MM.1S (cell line): ENCODE measurements at regions not wholly inside any gene's neighbourhood (a gene's known extent, or its start where the extent isn't known, plus 50 kb on each side); places are given as distances from the start of the nearest gene placed in this dataset.

ENCODE experiments used
- DNase-seq: peaks from one replicate; pipeline ENCODE4 v3.0.0-alpha.2; 2015
- H2AFZ ChIP-seq: fragments of 300-600 bp; sonication (generic); 2 replicates; pipeline ENCODE4 v1.6.0; 2016; ENCODE audit warnings: antibody characterized with exemption, low read length
- H3F3A ChIP-seq: fragments of 300-600 bp; sonication (generic); 2 replicates; pipeline ENCODE4 v1.6.1; 2016; ENCODE audit warnings: mild to moderate bottlenecking, antibody characterized with exemption, low read length, moderate library complexity, mixed read lengths; ENCODE audit not compliant: insufficient read depth
- H3K27ac ChIP-seq: fragments of 300-600 bp; sonication (generic); 2 replicates; pipeline ENCODE4 v1.5.1; 2016; ENCODE audit warnings: mild to moderate bottlenecking, low read length
- H3K27me3 ChIP-seq: fragments of 300-600 bp; sonication (generic); replicated peaks from 2 replicates; pipeline ENCODE4 v1.6.0; 2016; ENCODE audit warnings: low read length; ENCODE audit not compliant: insufficient read depth
- H3K36me3 ChIP-seq: fragments of 300-600 bp; sonication (generic); replicated peaks from 2 replicates; pipeline ENCODE4 v1.6.1; 2016; ENCODE audit warnings: mild to moderate bottlenecking, low read length, mixed read lengths; ENCODE audit not compliant: insufficient read depth
- H3K4me1 ChIP-seq: fragments of 300-600 bp; sonication (generic); 2 replicates; pipeline ENCODE4 v1.6.1; 2016; ENCODE audit warnings: low read length, mixed read lengths
- H3K4me2 ChIP-seq: fragments of 300-600 bp; sonication (generic); 2 replicates; pipeline ENCODE4 v1.6.0; 2016; ENCODE audit warnings: low read depth, low read length
- H3K4me3 ChIP-seq: fragments of 300-600 bp; sonication (generic); 2 replicates; pipeline ENCODE4 v1.5.1; 2016; ENCODE audit warnings: low read length, mixed read lengths
- H3K79me2 ChIP-seq: fragments of 300-600 bp; sonication (generic); 2 replicates; pipeline ENCODE4 v1.6.1; 2016; ENCODE audit warnings: mixed run types, low read length, mixed read lengths
- H3K9ac ChIP-seq: fragments of 300-600 bp; sonication (generic); 2 replicates; pipeline ENCODE4 v1.6.1; 2016; ENCODE audit warnings: low read length, mixed read lengths
- H3K9me2 ChIP-seq: fragments of 300-600 bp; sonication (generic); replicated peaks from 2 replicates; pipeline ENCODE4 v1.6.1; 2016; ENCODE audit warnings: mild to moderate bottlenecking, low read length, mixed read lengths; ENCODE audit not compliant: insufficient read depth
- H3K9me3 ChIP-seq: fragments of 300-600 bp; sonication (generic); replicated peaks from 2 replicates; pipeline ENCODE4 v1.6.1; 2016; ENCODE audit warnings: mild to moderate bottlenecking, low read length, mixed read lengths; ENCODE audit not compliant: insufficient read depth
- H4K20me1 ChIP-seq: fragments of 300-600 bp; sonication (generic); 2 replicates; pipeline ENCODE4 v1.6.1; 2016; ENCODE audit warnings: mild to moderate bottlenecking, low read length, moderate library complexity, mixed read lengths; ENCODE audit not compliant: insufficient read depth
- CTCF ChIP-seq: fragments of 300-600 bp; sonication (generic); IDR thresholded peaks from 2 replicates; pipeline ENCODE4 v1.5.1; 2016; ENCODE audit warnings: antibody characterized with exemption, low read length, mixed read lengths
- EZH2 ChIP-seq: fragments of 300-600 bp; sonication (generic); optimal IDR thresholded peaks from 2 replicates; pipeline ENCODE3; 2017; ENCODE audit warnings: low read depth, mild to moderate bottlenecking, antibody characterized with exemption, low read length, mixed read lengths
- EZH2phosphoT487 ChIP-seq: fragments of 300-600 bp; sonication (generic); IDR thresholded peaks from 2 replicates; pipeline ENCODE4 v1.6.1; 2018; ENCODE audit warnings: antibody characterized with exemption, low read length

- Histone ChIP-seq H3K9ac (no peak overlapping the region), H3K4me2 (no peak overlapping the region), H3K27me3 (no peaks in the 10 kb centered on the region), H3K9me2 (no peaks in the 10 kb centered on the region), H3K79me2 (no peaks in the 10 kb centered on the region), H3F3A (0 out of 2 replicates have a peak, but pooled peaks cover 7% of the 10 kb centered on the region), H3K27ac (no peak overlapping the region), H4K20me1 (no peaks in the 10 kb centered on the region), H3K4me3 (no peak overlapping the region), H2AFZ (no peak overlapping the region), H3K9me3 (no peaks in the 10 kb centered on the region), H3K4me1 (peaks cover 12% of the 10 kb centered on the region), H3K36me3 (no peaks in the 10 kb centered on the region)
- no peak for TF ChIP-seq EZH2
- no peak for TF ChIP-seq CTCF
- TF ChIP-seq EZH2phosphoT487, result no peak
- no peak for DNase-seq
These were observed 111.2 kb upstream of the PDE5A start for GRCh38 chr4:119739796-119740195.

GRCh38 chr4:119738901-119739300, 110.3 kb upstream of the PDE5A start:
- no peaks in the 10 kb centered on the region for H3K36me3 ChIP-seq
- no peaks in the 10 kb centered on the region for H3K9me2 ChIP-seq
- H3K4me1 ChIP-seq, result peaks cover 15% of the 10 kb centered on the region
- H3F3A ChIP-seq, result 0 out of 2 replicates have a peak, but pooled peaks cover 8% of the 10 kb centered on the region
- H4K20me1 ChIP-seq, result no peaks in the 10 kb centered on the region
- no peak overlapping the region for H3K4me3 ChIP-seq
- H3K27ac ChIP-seq, result no peak overlapping the region
- no peaks in the 10 kb centered on the region for H3K27me3 ChIP-seq
- DNase-seq, result no peak
- TF ChIP-seq EZH2 (no peak), CTCF (no peak), EZH2phosphoT487 (no peak)
- H3K79me2 ChIP-seq, result no peaks in the 10 kb centered on the region
- no peak overlapping the region for H3K4me2 ChIP-seq
- H2AFZ ChIP-seq, result no peak overlapping the region
- H3K9me3 ChIP-seq, result no peaks in the 10 kb centered on the region
- no peak overlapping the region for H3K9ac ChIP-seq

- DNase-seq, result no peak
These were observed 108.0 kb upstream of the PDE5A start for GRCh38 chr4:119736559-119736958.

More at GRCh38 chr4:119736559-119736958, 108.0 kb upstream of the PDE5A start:
- Histone ChIP-seq H3K4me2 (no peak overlapping the region), H4K20me1 (no peaks in the 10 kb centered on the region), H3K4me1 (peaks cover 15% of the 10 kb centered on the region), H3K79me2 (no peaks in the 10 kb centered on the region), H3K27ac (no peak overlapping the region), H3K27me3 (no peaks in the 10 kb centered on the region), H3K36me3 (no peaks in the 10 kb centered on the region), H3K4me3 (no peak overlapping the region), H2AFZ (no peak overlapping the region), H3K9ac (no peak overlapping the region), H3K9me2 (no peaks in the 10 kb centered on the region), H3F3A (0 out of 2 replicates have a peak, but pooled peaks cover 8% of the 10 kb centered on the region), H3K9me3 (no peaks in the 10 kb centered on the region)
- no peak for TF ChIP-seq EZH2phosphoT487
- TF ChIP-seq CTCF, result no peak
- TF ChIP-seq EZH2, result no peak
